ENCODE measurements at regions not wholly inside any gene's neighbourhood (a gene's known extent, or its start where the extent isn't known, plus 50 kb on each side); places are given as distances from the start of the nearest gene placed in this dataset.

DNA sequence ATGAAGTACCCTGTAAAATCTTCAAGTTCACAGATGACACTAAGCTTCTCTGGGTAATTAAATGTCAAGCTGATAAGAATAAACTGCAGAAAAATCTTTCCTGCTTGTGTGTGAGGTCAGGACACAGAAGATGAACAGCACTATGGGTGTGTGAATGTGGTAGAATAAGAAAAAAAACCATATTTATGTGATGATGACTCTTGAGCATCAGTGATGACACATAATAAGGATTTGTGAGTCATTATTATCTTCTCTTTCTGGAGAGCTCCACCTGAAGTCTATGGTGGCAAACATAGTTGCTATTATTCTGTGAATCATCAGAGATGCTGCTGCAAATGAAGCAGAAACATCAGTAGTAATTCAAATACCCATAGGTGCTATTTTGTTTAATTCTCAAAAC, 422.4 kb downstream of the DIPK2A start:
- DNase-seq = no peak

DNA sequence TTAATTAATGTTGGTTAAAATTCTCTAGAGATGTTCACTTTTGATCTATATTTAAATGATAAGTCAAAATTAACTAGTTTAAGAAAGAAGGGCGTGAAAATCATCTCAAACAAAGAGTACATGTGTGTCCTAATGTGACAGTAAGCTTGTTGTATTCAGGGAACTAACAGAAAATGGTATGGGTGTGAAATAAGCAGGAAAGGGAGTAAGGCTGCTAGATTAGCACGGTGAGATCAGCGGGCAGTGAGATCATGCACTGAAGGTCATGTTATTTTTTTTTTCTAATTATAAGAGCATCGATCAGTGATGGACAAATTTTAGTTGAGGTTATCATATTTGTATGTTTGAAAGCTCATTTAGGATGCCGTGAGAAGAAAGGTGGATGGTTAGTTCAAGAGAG, 430.8 kb downstream of the DIPK2A start:
- DNase-seq = no peak

DNA sequence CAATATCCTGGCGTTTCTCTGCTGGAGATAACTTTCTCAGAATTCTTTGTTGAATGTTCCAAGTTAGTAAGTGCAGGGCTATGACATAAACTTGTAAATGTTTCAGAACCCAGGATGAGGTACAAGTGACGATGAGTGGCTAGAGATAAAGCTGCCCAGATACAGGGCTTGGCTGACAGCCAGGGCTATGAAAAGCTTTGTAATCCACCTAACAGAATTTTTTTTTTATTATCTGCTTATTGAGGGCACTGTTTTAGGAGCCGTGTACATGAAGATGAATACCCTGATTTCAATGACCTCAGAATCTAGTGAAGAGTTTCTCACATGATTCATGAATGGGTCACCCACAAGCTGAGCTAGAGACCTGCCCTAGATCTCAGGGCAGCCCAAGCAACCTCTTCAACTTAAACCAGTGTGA, 431.4 kb downstream of the DIPK2A start:
- DNase-seq = peak; percentile 70

DNA sequence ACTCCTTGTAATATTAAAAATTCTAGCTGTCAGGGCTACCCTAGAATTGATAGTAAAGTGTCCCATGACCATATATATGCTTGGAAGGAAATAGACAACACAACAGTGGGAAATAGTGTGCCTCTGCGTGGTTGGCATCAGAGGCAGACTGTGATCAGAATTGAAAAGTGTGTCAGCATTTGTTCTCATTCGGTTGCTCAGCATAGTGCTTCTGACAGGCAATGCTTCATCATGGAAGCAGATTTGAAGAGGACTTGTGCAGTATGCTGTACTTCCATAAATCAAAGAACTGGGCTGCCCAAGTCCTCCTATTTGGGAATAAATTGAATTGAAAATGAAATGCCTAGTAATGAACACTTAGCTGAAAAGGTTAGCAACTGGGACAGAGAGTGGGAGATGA, 435.7 kb downstream of the DIPK2A start:
- DNase-seq = no peak

DNA sequence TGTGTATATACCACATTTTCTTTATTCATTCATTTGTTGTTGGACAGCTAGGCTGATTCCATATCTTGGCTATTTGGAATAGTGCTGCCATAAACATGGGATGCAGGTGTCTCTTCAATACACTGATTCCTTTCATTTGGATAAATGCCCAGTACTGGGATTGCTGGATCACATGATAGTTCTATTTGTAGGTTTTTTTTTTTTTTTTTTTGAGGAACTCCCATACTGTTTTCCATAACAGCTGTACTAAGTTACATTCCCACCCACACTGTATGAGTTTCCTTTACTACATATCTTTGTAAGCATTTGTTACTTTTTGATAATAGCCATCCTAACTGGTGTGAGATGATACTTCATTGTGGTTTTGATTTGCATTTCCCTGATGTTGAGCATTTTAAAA, 437.7 kb downstream of the DIPK2A start:
- no peak for DNase-seq

DNA sequence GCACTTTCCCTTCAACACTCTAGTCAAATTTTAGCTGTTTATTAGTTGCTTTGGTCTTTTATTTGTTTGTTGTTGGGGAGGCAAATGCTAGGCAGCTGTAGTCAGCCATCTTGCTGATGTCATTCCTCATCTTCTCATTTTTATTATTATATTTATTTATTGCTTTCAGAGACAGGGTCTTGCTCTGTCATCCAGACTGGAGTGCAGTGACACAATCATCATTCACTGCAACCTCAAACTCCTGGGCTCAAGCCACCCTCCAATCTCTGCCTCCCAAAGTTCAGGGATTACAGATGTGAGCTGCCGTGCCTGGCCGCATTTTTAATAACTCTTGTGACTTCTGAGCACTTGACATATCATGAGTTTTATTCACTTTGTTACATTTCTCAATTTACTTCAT, 441.4 kb downstream of the DIPK2A start:
- DNase-seq = no peak

DNA sequence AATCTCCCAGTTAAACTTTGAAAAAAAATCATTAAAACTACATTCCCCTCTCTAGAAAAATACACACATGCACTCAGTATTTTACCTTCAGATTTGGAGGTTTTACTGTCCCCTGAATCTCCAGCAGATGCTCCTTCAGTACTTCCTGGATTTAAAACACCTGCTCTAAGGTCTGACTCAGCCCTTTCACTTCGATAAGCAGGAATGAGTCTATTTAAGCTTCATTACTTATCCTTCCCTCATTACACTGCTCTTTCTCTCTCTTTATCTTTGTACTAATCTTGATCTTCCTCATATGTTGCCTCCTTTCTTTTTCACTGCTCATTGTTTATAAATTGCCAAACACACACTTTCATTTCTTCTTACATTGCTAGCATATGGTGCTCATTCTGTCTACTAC, 443.9 kb downstream of the DIPK2A start:
- DNase-seq = no peak

DNA sequence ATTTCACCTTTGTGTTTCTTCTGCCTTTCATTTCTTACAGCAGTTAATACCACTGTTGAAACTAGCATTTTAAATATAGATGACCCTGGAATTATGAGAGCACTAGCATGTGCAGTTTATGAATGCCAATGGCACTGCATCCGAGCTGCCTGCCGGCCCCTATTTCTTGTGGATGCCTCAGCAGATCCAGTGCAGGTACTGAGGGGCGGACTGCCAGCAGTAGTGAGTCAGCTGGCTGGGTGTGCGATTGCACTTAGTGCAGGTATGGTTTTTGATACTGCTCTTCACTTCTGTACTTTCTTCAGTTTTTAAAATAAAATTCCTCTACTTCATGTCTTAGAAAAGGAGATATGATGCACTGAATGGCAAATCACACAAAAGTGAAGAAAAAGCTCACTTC, 453.0 kb downstream of the DIPK2A start:
- no peak for DNase-seq

DNA sequence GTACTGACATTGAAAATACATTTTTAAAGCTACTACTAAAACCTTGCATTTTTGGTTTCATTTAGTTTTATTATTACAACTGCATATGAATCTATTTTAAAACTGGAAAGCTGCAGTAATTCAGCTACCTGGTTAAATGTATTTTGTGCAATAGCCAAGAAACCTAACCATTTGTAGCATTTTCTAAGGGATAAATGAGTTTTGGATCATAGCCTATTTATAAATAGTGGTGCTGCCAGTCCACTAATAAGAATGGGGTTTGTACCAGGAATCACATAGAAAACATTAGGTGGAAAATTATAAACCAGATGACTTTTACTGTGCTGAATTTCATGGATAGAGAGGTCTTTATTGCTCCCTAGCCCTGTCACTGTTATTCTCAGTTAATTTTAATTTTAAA, 454.7 kb downstream of the DIPK2A start:
- no peak for DNase-seq

DNA sequence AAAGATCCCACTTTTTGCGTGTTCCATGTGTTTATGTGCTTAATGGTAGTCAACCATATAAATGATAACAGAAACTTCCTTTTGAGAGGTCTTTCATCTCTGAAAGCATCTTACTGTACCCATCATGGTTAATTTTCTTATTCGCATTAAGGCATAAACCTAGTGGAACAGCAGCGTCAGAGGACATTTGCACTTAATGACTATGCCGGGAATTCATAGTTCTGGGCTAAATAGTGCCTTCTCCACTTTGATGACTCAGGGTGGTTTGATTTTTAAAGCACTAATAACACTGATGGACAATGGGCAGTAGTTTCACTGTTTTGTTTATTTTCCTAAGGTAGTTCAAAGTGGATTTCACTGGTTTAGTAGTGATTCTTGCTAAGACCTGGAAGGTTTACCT, 455.3 kb downstream of the DIPK2A start:
- no peak for DNase-seq

DNA sequence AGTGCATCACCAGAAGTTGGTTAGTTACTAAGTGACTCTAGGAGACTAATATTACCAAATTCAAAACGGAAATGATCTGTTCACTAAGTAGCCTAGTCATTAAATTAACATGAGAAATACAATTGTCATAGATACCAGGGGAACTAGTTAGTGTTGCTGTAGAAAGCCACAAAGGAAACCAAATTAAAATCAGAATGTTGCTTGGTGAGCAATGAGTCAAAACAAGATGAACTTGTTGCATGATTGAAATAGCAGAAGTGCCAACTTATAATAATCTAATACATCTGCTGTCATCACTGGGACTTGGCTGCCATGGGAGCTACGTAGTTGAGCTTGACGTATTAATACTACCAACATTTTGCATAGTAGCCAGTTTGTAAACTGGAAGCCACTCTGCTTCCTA, 458.1 kb downstream of the DIPK2A start:
- DNase-seq = no peak

DNA sequence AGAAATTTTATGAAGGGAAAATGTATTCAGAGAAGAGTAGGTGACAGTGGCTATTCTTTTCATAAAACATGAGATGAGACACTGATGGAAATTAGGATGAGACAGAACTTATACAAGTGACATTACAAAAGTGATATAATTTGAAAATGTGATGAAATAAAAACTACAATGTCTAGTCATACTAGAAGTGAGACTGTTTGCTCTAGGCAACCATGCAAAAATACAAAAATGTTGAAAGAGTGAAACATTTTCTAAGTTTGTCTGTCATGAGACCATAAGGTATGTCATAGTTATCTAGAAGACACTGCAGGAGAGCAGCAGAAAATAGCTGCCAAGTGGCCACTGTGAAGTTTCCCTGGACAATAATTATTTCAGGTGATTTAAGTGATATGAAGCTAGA, 459.5 kb downstream of the DIPK2A start:
- DNase-seq = no peak

DNA sequence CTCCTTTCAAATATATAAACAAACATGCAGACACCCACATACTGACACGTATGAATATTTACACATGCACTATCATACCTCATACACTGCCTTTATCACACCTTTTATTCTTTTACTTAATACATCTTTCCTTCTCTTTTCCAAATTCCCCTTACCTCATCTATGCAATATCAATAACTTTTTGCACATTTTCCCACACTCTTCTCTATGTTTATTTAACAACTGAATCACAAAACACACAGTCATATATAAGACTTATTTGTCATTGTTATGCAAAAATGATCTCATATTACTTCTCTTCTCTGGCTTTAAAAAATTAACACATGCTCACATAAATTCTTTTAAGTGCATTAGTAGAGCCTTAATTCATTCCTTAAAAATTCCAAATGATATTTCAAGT, 461.4 kb downstream of the DIPK2A start:
- no peak for DNase-seq

DNA sequence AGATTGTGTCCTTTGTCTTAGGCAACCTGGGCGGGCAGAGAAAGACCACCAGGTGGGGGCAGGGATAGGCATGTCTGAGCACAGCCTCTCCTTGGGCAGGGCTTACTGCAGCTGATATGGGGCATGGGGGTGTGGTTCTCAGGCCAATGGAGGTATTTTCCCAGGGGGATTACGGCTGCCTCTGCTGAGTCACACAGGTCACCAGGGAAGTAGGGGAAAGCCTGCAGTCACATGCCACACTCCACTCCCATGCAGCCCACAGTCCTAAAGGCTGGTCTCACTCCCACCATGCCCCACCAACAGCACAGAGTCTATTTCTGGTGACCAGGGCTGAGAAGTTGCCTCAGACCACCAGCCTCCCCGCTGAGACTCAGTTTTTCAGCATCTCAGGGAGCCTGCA, 466.4 kb downstream of the DIPK2A start:
- DNase-seq = no peak

DNA sequence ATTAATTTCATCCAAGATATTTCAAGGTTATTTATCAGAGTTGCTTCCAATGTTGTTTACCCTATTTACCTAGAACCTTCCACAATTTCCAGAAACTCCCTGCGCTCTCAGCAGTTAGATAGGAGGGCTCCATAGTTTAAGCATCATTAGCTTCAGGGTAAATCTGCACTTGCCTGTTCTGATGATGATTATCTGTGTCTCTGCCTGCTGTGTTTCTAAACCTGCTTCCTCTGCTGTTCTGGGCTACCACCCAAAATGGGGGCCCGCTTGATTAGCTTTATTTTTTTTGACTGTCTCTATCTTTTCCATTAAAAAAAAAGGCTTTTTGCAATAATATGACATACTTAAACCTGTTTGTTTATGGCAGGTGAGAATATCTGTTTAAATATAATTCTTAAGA, 472.4 kb downstream of the DIPK2A start:
- DNase-seq = no peak

DNA sequence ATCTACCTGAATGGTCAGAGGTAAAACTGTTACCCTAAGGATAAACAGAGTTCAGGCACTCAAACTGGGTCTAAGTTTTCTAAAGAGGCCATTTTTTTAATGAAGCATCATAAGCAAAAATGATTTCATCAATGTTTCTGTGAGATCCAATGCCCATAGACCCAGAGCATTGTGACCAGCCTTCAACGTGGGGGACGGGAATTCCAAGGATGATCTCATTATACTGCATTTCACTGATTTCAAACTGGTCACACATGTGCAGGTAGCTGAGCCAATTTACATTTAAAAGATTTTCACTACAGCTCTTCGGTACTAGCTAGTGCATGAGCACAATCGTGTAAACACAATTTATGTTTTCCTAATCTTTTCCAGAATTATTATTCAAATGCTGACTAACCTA, 472.9 kb downstream of the DIPK2A start:
- no peak for DNase-seq

DNA sequence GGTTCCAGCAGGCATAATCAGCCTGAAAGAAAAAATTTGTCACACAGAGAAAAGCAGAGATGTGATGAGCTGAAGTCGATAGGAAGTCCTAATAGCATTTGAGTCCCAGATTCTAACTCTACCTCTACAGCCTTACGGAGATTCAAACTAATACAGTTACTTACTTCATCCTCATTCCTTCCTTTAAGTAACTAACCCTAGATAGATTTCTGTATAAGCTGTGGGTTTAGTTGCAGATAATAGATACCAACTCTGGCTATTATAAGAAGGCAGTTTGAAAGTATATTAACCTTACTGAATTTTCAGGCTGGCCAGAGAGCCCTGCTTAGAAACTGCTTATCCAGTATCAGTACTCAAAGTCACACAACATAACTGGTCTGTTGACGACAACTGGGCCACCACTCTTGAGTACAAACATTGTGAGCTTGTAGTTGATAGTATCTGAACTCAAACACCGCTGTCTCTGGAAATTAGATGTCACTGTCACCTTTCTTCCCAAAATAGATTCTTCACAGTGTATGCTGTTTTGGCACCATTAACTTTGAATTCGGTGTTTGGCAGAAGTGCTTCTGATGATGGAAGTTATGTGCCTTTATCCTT, 484.3 kb downstream of the DIPK2A start:
- DNase-seq = no peak

DNA sequence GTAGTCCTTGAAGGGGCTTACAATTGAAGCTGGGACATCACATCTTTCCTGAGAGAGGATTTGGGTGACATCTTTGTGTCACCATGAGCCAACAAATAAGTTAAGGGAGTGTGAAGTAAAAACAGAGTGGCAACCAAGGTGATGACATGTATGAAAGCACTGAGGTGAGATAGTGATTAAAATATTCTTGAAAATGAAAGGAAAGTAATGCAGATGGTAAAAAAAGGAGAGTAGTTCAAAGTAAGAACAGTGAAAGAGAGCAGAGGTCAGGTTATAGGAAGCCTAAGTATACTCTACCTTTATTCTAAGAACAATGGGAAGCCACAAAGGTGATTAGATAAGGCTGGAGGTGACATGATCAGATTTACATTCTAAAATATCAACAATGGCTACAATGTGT, 486.1 kb downstream of the DIPK2A start:
- no peak for DNase-seq

DNA sequence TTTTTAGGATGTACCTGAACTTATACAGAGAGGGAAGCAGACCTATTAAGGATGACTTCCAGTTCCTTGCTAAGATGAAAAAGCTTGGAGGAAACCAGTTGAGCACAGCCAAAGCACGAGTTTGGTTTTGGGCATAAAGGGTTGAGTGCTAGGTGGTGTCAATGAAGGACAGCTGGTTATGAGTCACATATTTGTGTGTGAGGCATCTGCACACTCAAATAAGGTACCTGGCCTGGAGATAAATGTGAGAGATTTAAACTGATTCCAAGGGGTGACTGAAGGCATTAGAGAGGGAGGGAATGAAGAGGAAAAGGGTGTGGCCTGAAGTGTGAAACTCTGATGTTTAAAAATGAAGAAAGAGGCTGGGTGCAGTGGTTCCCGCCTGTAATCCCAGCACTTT, 486.7 kb downstream of the DIPK2A start:
- DNase-seq = no peak

DNA sequence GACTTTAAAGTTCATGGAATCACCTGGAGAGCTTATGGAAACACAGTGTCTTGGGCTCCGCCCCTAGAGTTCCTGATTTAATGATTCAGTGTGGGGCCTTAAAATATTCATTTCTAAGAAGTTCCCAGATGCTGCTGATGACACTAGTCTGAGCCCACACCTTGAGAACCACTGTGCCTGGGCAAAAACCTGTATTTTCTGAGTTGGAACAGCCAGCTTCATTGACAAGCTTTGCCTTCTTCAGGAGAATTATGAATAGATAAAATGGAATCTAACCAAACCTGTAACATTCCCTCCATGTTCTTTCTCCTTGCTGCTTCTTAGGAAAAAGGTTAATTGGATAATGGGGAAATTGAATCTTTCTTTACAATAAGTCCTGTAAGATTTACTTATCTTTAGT, 490.7 kb downstream of the DIPK2A start:
- DNase-seq = no peak

DNA sequence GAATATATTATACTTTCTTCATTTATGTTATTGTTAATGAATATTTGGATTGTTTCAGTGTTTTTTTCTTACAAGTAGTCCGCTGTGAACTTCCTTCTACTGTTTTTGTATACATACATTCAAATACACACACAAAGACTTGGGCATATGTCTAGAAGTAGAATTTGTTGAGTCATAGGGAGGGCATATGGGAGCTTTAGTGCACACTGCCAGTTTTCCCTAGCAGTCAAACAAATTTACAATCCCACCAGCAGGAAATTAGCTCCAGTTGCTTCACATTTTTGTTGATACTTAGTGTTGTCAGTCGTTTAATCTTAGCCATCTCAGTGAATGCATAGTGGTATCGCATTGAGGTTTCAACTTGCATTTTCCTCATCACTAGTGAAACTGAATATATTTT, 492.3 kb downstream of the DIPK2A start:
- no peak for DNase-seq

DNA sequence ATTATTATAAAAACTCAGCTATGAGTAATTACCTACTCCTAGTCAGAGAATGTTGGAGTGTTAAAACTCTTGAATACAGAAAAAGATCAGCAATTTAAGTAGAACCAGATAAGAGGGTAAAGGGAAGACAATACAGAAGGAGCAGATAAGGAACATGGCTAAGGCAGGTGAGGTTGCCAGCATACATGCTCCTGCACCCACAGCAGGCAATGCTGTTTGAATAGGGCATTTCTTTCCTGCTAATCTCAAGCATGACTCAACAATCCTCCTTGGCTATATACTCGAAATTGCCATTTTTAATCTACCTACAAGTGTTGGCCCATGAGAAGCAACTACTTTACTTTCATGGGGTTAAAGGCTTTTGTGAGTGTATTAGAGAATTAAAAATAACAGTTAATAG, 494.5 kb downstream of the DIPK2A start:
- DNase-seq = no peak

DNA sequence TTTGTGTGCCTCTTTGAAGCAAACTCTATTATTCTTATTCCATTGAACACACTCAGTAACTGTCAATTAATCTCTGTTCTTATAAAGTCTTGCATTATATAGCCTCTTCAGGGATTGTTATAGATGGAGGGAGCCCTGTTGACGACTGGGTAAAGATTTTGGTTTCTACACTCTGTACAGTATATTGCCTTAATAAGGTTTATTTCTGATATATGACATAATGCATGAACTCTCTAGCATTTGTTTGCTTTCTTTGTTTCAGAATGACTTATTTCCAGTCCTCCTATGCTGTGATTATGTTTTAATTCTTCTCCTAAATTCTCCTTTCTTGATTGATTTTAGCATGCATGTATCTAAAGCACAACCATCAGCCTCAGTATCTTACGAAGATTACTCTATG, 494.9 kb downstream of the DIPK2A start:
- DNase-seq = no peak

DNA sequence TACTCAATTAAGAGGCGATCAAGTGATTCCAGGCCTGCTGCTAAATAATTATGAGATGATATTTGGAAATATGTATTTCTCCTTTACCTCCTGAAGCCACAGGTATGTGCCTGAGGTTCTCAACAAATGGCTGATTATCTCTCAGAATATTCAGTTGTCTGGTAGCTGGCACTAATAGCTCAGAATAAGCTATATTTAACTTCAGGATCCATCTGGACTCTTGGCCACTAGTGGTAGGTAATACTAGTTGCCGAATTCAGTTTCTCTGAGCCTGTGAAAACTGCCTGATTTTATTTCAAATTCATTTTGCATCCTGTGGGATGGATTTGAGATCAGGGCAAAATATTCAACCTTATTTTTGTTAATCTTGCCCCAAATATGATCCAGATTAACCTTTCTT, 499.0 kb downstream of the DIPK2A start:
- no peak for DNase-seq

DNA sequence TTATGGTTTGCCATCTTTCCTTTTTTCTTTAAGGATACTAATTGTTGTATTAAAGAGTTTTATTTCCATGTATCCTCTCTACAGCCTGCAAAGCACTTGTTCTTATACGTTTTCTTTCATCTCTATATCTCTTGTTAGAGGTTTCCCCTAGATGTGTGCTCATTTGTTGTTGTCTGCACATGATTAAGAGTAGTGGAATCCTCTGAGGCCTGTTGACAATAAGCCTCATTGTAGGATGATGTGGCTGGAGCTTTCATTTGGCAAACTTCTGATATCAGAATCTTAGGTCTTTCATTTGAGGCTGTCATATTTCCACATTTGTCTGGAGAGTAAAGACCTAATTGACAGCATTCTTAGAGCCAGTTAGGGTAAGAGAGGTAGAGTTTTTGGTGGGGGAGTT, 506.0 kb downstream of the DIPK2A start:
- no peak for DNase-seq

DNA sequence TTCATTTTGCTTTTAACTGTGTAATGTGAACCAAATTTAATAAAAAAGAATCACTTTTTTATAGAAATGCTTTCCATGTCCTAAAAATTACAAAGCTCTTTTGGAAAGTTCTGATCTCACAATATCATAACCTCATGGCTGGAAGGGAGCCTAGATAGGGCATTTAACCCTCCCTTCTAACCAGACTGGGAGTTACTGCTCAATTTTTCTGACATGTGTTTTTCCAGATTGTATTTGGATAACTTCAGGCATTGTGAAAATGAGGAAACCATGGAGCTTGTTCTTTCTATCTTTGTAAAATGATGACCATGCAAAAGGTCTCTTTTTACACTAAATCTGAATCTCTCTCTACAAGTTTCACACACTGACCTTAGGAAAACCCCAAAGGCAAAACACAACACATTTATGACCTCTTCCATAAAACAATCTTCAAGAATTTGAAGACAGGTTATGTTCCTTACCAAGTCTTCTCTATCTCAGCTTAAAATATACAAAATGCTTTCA, 508.8 kb downstream of the DIPK2A start:
- no peak for DNase-seq

Measured in T1000 (cell line).